T-helper 1 cell treated with Interleukin-12 subunit alpha and Interleukin-12 subunit beta and Interleukin-4 antibody, amounts not matched to agents 30 μg/mL and 1 μg/mL, for 36 hours (primary cell): ENCODE measurements at regions not wholly inside any gene's neighbourhood (a gene's known extent, or its start where the extent isn't known, plus 50 kb on each side); places are given as distances from the start of the nearest gene placed in this dataset.
"Not testable (repeated sequence)": the region's sequence is repeated elsewhere in the genome, so short reads cannot be mapped to it uniquely, and the experiment has no call there.

Source experiments
- H3K27ac Mint-ChIP-seq: one replicate; pipeline ENCODE4 v1.8.0; 2021; ENCODE audit warnings: mild to moderate bottlenecking, mixed read lengths
- H3K27me3 Mint-ChIP-seq: one replicate; pipeline ENCODE4 v1.8.0; 2021; ENCODE audit warnings: low read depth, mixed read lengths
- H3K36me3 Mint-ChIP-seq: one replicate; pipeline ENCODE4 v1.8.0; 2021; ENCODE audit warnings: low read depth, mixed read lengths
- H3K4me1 Mint-ChIP-seq: one replicate; pipeline ENCODE4 v1.8.0; 2021; ENCODE audit warnings: low read depth, mixed read lengths
- H3K4me3 Mint-ChIP-seq: one replicate; pipeline ENCODE4 v1.8.0; 2021; ENCODE audit warnings: mild to moderate bottlenecking, moderate library complexity, mixed read lengths
- H3K9me3 Mint-ChIP-seq: one replicate; pipeline ENCODE4 v1.8.0; 2021; ENCODE audit warnings: mixed read lengths

DNA sequence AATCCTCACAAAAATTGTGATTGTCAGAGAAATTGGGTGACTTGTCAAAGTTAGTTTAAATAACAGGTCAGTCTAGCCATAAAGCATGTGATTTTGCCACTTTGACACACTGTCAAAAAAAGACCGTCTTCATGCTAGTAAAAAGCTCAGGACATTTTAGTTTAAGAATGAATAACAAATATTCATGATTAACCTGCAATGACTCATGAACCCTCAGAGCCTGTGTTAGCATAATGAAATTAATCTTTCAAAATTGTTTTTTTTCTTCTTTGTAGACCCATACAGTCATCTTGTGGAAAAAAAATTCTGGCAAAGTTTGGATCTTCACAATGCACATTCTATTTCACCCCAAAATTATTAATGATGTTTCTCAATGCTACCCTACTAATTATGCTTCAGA lies 255.2 kb upstream of the POT1 start:
- Mint-ChIP-seq H3K4me1 (no peaks in the 10 kb centered on the region), H3K27ac (no peak overlapping the region), H3K9me3 (no peaks in the 10 kb centered on the region), H3K36me3 (no peaks in the 10 kb centered on the region), H3K27me3 (no peaks in the 10 kb centered on the region), H3K4me3 (no peak overlapping the region)

DNA sequence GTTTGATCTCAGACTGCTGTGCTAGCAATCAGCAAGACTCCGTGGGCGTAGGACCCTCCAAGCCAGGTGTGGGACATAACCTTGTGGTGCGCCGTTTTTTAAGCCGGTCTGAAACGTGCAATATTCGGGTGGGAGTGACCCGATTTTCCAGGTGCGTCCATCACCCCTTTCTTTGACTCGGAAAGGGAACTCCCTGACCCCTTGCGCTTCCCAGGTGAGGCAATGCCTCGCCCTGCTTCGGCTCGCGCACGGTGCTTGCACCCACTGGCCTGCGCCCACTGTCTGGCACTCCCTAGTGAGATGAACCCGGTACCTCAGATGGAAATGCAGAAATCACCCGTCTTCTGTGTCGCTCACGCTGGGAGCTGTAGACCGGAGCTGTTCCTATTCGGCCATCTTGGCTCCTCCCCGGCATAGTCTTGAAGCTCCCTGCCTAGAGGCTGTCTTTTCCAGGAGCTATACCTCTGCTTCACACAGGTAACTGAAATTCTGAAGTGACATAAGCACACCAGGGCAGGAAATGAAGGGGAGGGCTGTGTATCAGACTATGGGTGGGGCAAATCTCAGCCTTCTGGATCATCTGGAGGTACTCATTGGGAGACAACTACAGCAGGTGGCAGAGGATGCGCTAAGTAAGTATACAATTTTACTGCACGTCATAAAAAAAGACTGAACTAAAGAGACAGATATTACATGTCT lies 252.1 kb upstream of the POT1 start:
- H3K4me3 Mint-ChIP-seq, H3K27me3 Mint-ChIP-seq: not testable (repeated sequence)

DNA sequence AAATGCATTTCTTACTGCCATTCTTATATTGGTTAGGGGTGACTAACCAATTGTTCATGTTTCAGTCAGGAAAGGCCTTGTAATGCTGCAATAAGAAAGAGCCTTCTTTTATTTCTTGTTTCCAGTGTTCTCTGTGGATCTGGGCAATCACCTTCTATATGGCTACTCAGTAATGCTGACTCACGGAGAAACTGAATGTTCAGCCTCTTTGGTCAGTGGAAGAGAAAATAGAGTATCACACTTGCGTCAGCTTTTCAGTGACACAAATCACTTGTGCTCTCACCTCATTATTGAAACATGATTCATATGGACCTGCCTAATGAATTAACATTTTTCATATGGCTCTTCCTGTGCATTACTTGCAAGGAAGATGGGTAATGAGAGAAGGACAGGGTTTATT lies 243.9 kb upstream of the POT1 start:
- H3K27me3 Mint-ChIP-seq: no peaks in the 10 kb centered on the region
- no peaks in the 10 kb centered on the region for H3K36me3 Mint-ChIP-seq
- H3K4me3 Mint-ChIP-seq: no peak overlapping the region

More for the DNA sequence above, 252.1 kb upstream of the POT1 start:
- not testable (repeated sequence) for H3K27ac Mint-ChIP-seq, H3K36me3 Mint-ChIP-seq, H3K4me1 Mint-ChIP-seq, H3K9me3 Mint-ChIP-seq

DNA sequence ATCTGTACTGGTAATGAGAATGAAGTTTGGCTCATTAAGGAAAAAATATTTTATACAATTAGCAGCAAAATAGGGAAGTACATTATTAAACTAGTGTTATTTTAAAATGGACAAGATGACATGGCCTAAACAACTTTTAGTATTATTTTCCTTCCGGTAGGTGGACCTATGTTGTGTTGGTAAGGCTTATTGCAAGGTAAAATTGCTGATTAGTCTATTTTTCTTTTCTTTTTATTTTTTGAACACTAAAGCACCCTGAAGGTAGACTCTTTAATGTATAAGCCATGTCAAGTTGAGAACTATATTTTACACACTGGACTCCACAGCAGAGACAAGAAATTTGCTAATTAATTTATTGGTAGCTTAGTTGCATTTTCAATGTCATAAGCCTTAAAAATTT lies 239.5 kb upstream of the POT1 start:
- Mint-ChIP-seq H3K9me3 (no peaks in the 10 kb centered on the region), H3K27ac (no peak overlapping the region), H3K4me1 (no peaks in the 10 kb centered on the region), H3K4me3 (no peak overlapping the region), H3K36me3 (no peaks in the 10 kb centered on the region), H3K27me3 (no peaks in the 10 kb centered on the region)

More for the DNA sequence above, 243.9 kb upstream of the POT1 start:
- no peaks in the 10 kb centered on the region for H3K9me3 Mint-ChIP-seq
- H3K27ac Mint-ChIP-seq: no peak overlapping the region
- H3K4me1 Mint-ChIP-seq: no peaks in the 10 kb centered on the region

DNA sequence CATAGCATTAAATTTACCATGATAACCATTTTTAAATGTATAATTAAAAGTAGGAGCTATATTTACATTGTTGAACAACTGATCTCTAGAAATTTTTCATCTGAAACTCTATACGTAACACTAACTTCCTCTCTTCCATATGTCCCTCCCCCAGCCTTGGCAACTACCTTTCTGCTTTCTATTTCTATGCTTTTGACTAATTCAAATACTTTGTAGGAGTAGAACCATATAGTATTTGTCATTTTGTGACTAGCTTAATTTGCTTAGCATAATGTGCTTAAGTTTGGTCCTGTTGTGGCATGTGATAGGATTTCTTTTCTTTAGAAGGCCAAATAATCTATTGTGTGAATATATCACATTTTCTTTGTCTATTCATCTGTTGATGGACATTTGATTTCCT lies 225.3 kb upstream of the POT1 start:
- Mint-ChIP-seq H3K4me3 (no peak overlapping the region), H3K27ac (no peak overlapping the region), H3K36me3 (no peaks in the 10 kb centered on the region), H3K27me3 (no peaks in the 10 kb centered on the region), H3K9me3 (no peaks in the 10 kb centered on the region), H3K4me1 (no peaks in the 10 kb centered on the region)

DNA sequence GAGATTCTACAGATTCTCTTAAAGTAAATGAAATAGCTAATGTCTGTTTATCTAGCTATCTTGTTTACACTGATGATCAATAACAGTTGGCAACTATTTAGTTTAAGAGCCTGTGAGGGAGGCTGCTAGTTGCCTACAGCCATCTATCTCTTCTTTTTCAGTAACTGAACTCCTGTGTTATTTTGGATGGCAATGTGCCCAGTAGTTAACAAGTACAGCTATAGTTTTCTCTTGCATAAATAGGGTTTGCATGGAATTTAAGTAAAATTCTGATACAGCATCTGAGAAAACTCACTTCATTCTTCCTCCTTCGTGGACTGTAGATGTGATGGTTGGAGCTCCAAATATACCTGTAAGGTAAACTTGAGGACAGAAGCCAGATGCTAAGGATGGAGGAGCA lies 219.5 kb upstream of the POT1 start:
- no peaks in the 10 kb centered on the region for H3K36me3 Mint-ChIP-seq

DNA sequence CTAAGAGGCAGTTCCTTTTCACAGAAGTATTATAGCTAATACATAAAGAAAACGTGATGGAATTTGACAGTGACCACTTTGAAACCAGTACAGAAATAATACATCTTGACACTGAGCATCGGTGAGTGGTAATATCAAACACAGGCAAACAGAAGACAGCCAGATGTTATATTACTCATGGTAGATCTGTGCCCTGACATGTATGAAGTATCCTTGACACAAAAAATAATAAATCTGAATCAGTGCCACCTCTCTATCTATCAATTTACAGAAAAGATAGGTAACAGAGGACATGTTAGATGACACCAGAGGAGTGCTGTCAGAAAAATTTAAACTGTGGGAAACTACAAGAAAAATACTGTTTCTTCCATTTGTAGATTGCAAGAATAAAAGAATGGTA lies 217.4 kb upstream of the POT1 start:
- no peaks in the 10 kb centered on the region for H3K4me1 Mint-ChIP-seq

More for the DNA sequence above, 219.5 kb upstream of the POT1 start:
- H3K27me3 Mint-ChIP-seq: no peaks in the 10 kb centered on the region
- H3K4me3 Mint-ChIP-seq: no peak overlapping the region
- no peaks in the 10 kb centered on the region for H3K9me3 Mint-ChIP-seq
- H3K27ac Mint-ChIP-seq: no peak overlapping the region
- no peaks in the 10 kb centered on the region for H3K4me1 Mint-ChIP-seq

DNA sequence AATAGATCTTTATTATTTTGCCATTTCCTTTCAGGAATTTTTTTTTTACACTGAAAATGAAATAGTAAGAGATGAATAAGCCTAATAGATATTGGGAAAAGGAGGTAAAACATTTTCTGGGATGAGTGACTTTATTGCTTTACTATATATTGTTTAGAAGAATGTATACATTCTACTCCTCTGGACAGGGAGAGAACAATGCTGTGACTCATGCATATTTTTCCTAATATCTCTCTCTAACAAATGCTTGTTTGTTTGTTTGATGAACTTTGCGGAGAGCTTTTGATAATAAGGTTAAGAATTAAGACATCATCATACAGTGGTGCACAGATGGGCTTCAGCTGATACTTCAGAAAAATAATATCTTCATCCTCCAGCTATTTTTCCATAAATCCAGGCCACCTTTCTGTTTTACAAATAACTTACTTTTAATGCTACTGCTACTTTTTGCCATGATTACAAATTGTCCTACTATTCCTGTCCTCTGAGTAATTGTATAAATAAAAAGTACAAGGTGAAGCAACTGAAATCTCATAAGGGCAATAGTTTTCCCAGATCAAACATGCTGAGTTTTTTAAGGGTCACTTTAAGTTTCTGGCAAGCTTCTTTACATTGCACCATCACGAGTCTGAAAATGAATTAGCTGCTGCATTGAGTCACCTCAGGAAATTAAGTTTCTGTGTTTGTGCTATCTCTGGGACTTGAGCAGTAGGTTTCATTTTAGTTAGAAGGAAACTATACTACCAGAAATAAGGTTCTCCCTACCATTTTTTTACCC lies 207.3 kb upstream of the POT1 start:
- H3K36me3 Mint-ChIP-seq: no peaks in the 10 kb centered on the region
- no peaks in the 10 kb centered on the region for H3K4me1 Mint-ChIP-seq
- no peak overlapping the region for H3K4me3 Mint-ChIP-seq
- H3K9me3 Mint-ChIP-seq: peaks cover 3% of the 10 kb centered on the region
- H3K27me3 Mint-ChIP-seq: no peaks in the 10 kb centered on the region
- no peak overlapping the region for H3K27ac Mint-ChIP-seq

More for the DNA sequence above, 217.4 kb upstream of the POT1 start:
- no peak overlapping the region for H3K27ac Mint-ChIP-seq
- H3K27me3 Mint-ChIP-seq: no peaks in the 10 kb centered on the region
- H3K9me3 Mint-ChIP-seq: no peaks in the 10 kb centered on the region
- H3K36me3 Mint-ChIP-seq: no peaks in the 10 kb centered on the region
- no peak overlapping the region for H3K4me3 Mint-ChIP-seq

DNA sequence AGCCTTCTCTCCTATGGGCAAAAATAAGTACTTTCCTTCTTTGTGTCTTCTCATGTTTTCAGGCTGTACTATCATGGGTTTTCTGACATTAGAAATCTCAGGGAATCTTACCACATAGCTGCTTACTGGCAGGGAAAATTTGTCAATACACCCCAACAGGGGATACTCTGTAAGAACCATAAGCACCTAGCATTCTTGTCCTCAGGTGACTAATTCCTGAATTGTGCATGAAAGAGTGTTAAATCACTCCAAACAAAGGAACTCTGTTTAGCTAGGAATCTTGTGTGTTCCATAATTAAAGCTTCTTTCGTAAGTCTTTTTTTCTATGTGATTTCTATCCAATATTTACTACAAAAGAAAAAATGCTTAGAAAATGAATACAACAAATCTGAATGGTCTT lies 206.7 kb upstream of the POT1 start:
- Mint-ChIP-seq H3K4me1 (no peaks in the 10 kb centered on the region), H3K27me3 (no peaks in the 10 kb centered on the region), H3K27ac (no peak overlapping the region), H3K4me3 (no peak overlapping the region), H3K9me3 (peaks cover 3% of the 10 kb centered on the region), H3K36me3 (no peaks in the 10 kb centered on the region)

DNA sequence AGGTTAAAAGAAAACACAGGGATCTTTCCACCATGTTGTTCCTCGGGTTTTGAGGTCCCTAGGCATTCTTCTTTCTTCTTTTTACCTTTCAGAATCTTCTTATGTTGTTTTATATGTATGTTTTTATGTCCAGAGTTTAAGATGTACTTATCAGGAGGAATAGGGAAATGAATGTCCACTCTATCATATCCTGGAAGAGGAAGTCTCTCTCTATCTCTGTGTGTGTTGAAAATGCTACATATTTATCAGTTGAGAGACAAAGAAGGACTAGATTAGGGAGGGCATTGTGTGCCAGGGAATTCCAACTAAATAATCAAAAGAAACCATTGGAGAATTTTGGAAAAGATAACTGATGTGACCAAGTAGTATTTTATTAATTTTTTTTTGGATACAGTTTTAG lies 200.5 kb upstream of the POT1 start:
- no peaks in the 10 kb centered on the region for H3K36me3 Mint-ChIP-seq

DNA sequence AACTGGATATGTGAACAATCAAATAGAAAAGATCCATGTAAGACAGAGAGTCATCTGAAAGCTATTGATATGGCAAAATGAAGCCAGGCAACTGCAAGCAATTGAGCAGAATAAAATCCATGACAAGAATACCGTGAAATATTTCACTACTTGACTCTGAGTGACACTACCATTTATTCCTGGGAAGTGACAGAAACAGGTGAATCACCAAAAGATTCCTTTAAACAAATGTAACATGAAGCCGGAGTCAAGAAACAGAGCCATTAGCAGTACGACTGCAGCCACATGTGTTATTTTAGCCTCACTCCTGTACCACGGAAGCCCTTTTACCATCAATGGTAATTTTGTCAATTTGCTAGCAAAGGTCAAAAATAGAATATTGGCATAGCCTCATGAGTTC lies 197.7 kb upstream of the POT1 start:
- no peaks in the 10 kb centered on the region for H3K27me3 Mint-ChIP-seq
- H3K9me3 Mint-ChIP-seq: peaks cover 7% of the 10 kb centered on the region
- H3K36me3 Mint-ChIP-seq: no peaks in the 10 kb centered on the region
- H3K4me1 Mint-ChIP-seq: no peaks in the 10 kb centered on the region
- H3K4me3 Mint-ChIP-seq: no peak overlapping the region
- H3K27ac Mint-ChIP-seq: no peak overlapping the region

More for the DNA sequence above, 200.5 kb upstream of the POT1 start:
- no peaks in the 10 kb centered on the region for H3K4me1 Mint-ChIP-seq
- no peaks in the 10 kb centered on the region for H3K9me3 Mint-ChIP-seq
- H3K27ac Mint-ChIP-seq: no peak overlapping the region
- H3K4me3 Mint-ChIP-seq: no peak overlapping the region
- no peaks in the 10 kb centered on the region for H3K27me3 Mint-ChIP-seq

DNA sequence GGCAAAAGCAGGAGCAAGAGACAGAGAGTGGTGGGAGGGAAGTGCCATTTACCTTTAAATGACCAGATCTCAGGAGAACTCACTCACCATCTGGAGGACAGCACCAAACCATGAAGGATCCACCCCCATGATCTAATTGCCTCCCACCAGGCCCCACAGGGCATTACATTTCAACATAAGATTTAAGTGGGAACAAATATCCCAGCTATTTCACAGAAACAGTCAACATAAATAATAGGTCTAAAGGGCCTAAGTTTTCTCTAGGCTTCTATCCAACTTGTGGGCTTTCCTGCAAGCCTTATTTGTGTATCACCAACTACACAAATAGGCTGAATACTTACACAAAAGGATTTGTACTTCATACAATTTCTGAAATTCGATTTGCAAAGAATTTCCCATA lies 196.8 kb upstream of the POT1 start:
- Mint-ChIP-seq H3K27me3 (no peaks in the 10 kb centered on the region), H3K27ac (no peak overlapping the region), H3K4me3 (no peak overlapping the region), H3K4me1 (no peaks in the 10 kb centered on the region), H3K36me3 (no peaks in the 10 kb centered on the region), H3K9me3 (peaks cover 7% of the 10 kb centered on the region)

DNA sequence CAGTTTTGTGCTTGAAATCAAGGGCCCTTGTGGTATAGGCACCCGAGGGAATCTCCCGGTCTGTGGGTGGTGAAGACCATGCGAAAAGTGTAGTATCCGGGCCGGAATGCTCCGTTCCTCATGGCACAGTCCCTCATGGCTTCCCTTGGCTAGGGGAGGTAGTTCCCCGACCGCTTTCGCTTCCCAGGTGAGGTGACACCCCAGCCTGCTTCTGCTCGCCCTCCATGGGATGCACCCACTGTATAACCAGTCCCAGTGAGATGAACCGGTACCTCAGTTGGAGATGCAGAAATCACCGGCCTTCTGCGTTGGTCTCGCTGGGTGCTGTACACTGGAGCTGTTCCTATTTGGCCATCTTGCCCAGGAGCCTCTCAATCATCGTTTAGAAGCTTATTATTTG lies 195.7 kb upstream of the POT1 start:
- Mint-ChIP-seq H3K27ac (no peak overlapping the region), H3K4me1 (no peaks in the 10 kb centered on the region), H3K27me3 (no peaks in the 10 kb centered on the region)

DNA sequence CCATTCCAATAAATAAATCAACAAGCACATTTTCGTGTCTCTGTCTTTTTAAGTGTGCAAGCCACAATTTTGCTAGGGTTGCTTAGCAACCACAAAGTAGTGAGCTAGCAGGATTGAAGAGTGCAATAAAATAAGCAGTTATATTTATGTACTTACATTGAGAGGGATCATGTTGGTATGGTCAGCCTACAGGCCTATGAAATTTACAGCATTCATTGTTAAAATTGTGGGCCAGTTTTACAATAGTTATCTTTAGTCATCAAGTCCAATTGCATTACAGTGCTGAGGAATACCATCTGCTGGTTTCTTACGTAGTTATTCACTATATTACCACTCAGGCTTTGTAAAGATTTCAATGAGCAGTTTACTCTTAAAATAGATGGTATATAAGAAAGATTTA lies 192.5 kb upstream of the POT1 start:
- Mint-ChIP-seq H3K36me3 (no peaks in the 10 kb centered on the region), H3K9me3 (peaks cover 7% of the 10 kb centered on the region), H3K4me1 (no peaks in the 10 kb centered on the region), H3K4me3 (no peak overlapping the region), H3K27ac (no peak overlapping the region), H3K27me3 (no peaks in the 10 kb centered on the region)

More for the DNA sequence above, 195.7 kb upstream of the POT1 start:
- Mint-ChIP-seq H3K4me3 (no peak overlapping the region), H3K36me3 (no peaks in the 10 kb centered on the region), H3K9me3 (peaks cover 7% of the 10 kb centered on the region)

DNA sequence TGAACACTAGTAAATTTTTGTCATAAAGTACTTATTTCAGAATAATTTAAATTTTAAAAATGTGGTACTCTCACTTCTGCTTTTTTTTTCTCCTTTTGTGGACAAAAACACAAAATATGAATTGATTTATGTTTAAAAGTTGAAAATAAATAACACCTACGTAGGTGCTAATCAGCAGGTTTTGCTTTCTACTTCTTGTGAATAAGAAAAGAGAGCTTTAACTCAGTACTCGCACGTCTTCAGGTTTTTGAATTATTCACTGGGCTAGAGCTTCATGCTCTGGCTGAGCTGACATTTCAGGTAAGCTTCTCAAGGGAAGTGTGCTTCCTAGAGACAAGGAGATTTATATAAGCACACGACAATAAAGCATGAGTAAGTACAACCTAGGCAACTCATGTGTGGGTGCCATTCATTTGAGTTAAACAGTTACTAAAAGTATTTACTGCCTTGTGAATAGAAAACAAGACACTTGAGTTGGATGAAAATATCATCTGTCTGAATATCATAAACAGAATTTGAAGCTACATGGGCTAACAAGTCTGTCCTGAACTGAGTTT lies 190.0 kb upstream of the POT1 start:
- no peaks in the 10 kb centered on the region for H3K4me1 Mint-ChIP-seq
- no peaks in the 10 kb centered on the region for H3K36me3 Mint-ChIP-seq
- H3K9me3 Mint-ChIP-seq: peaks cover 7% of the 10 kb centered on the region
- no peaks in the 10 kb centered on the region for H3K27me3 Mint-ChIP-seq
- no peak overlapping the region for H3K4me3 Mint-ChIP-seq
- no peak overlapping the region for H3K27ac Mint-ChIP-seq
